ENCODE measurements at regions not wholly inside any gene's neighbourhood (a gene's known extent, or its start where the extent isn't known, plus 50 kb on each side); places are given as distances from the start of the nearest gene placed in this dataset.

- Histone ChIP-seq H3K9me3 (ENCODE audit: low read depth) (no peaks in the 10 kb centered on the region), H3K79me2 (ENCODE audit: insufficient read depth) (no peaks in the 10 kb centered on the region), H3F3A (ENCODE audit: insufficient read depth) (no peaks in the 10 kb centered on the region), H3K9ac (no peak overlapping the region), H3K4me3 (no peak overlapping the region), H3K9me2 (ENCODE audit: insufficient read depth) (no peaks in the 10 kb centered on the region), H4K20me1 (ENCODE audit: insufficient read depth) (no peaks in the 10 kb centered on the region), H3K36me3 (ENCODE audit: low read depth) (no peaks in the 10 kb centered on the region), H3K27ac (no peak overlapping the region), H3K4me2 (ENCODE audit: unreplicated experiment) (no peak overlapping the region), H2AFZ (no peak overlapping the region), H3K27me3 (replicated peaks; ENCODE audit: insufficient read depth) (no peaks in the 10 kb centered on the region), H3K4me1 (ENCODE audit: insufficient read depth) (no peaks in the 10 kb centered on the region)
- TF ChIP-seq EZH2phosphoT487 (IDR thresholded peaks at IDR 0.05; ENCODE audit: insufficient read depth, low read depth) (no peak), EZH2 (IDR thresholded peaks at IDR 0.05; ENCODE audit: insufficient read depth, poor library complexity, severe bottlenecking) (no peak)
- 7 to 10% methylated on average over 4 of the region's 4 CpGs for WGBS, 2 experiments (ENCODE audit: low coverage in 1 of 2, low lambda C conversion rate in 2 of 2, missing lambda C conversion rate in 2 of 2)
- in situ Hi-C loops (cut with MboI), result no loop called here
- DNase-seq, result no peak
Measured at GRCh38 chr4:60847614-60848013, 352.5 kb upstream of the ADGRL3 start.

GRCh38 chr4:60857130-60857753 lies 342.9 kb upstream of the ADGRL3 start:
- no peaks in the 10 kb centered on the region for H4K20me1 ChIP-seq (ENCODE audit: insufficient read depth)
- H3K9ac ChIP-seq, result no peak overlapping the region
- no peaks in the 10 kb centered on the region for H3F3A ChIP-seq (ENCODE audit: insufficient read depth)
- 11 to 15% methylated on average over 6 of the region's 6 CpGs for WGBS, 2 experiments (ENCODE audit: low coverage in 1 of 2, low lambda C conversion rate in 2 of 2, missing lambda C conversion rate in 2 of 2)
- H3K79me2 ChIP-seq (ENCODE audit: insufficient read depth), result no peaks in the 10 kb centered on the region
- no peaks in the 10 kb centered on the region for H3K4me1 ChIP-seq (ENCODE audit: insufficient read depth)
- H3K27ac ChIP-seq, result no peak overlapping the region
- no peak for DNase-seq
- no peaks in the 10 kb centered on the region for H3K27me3 ChIP-seq (replicated peaks; ENCODE audit: insufficient read depth)
- TF ChIP-seq EZH2phosphoT487 (IDR thresholded peaks at IDR 0.05; ENCODE audit: insufficient read depth, low read depth) (no peak), EZH2 (IDR thresholded peaks at IDR 0.05; ENCODE audit: insufficient read depth, poor library complexity, severe bottlenecking) (no peak)
- H2AFZ ChIP-seq, result no peak overlapping the region
- no peak overlapping the region for H3K4me3 ChIP-seq
- no peaks in the 10 kb centered on the region for H3K36me3 ChIP-seq (ENCODE audit: low read depth)
- H3K9me2 ChIP-seq (ENCODE audit: insufficient read depth), result no peaks in the 10 kb centered on the region
- no peak overlapping the region for H3K4me2 ChIP-seq (ENCODE audit: unreplicated experiment)
- H3K9me3 ChIP-seq (ENCODE audit: low read depth), result no peaks in the 10 kb centered on the region
- in situ Hi-C loops (cut with MboI), result no loop called here

GRCh38 chr4:60863442-60863841 lies 336.7 kb upstream of the ADGRL3 start:
- DNase-seq, result no peak
- Histone ChIP-seq H3K79me2 (ENCODE audit: insufficient read depth) (no peaks in the 10 kb centered on the region), H3F3A (ENCODE audit: insufficient read depth) (no peaks in the 10 kb centered on the region), H3K27ac (no peak overlapping the region), H4K20me1 (ENCODE audit: insufficient read depth) (no peaks in the 10 kb centered on the region), H3K4me3 (no peak overlapping the region), H3K4me1 (ENCODE audit: insufficient read depth) (no peaks in the 10 kb centered on the region), H3K9me2 (ENCODE audit: insufficient read depth) (no peaks in the 10 kb centered on the region), H3K4me2 (ENCODE audit: unreplicated experiment) (no peak overlapping the region), H3K27me3 (replicated peaks; ENCODE audit: insufficient read depth) (no peaks in the 10 kb centered on the region), H3K9ac (no peak overlapping the region), H3K9me3 (ENCODE audit: low read depth) (no peaks in the 10 kb centered on the region), H3K36me3 (ENCODE audit: low read depth) (no peaks in the 10 kb centered on the region), H2AFZ (no peak overlapping the region)
- 44 to 56% methylated on average over 3 of the region's 3 CpGs for WGBS, 2 experiments (ENCODE audit: low coverage in 1 of 2, low lambda C conversion rate in 2 of 2, missing lambda C conversion rate in 2 of 2)
- no peak for TF ChIP-seq EZH2phosphoT487 (IDR thresholded peaks at IDR 0.05; ENCODE audit: insufficient read depth, low read depth)
- no peak for TF ChIP-seq EZH2 (IDR thresholded peaks at IDR 0.05; ENCODE audit: insufficient read depth, poor library complexity, severe bottlenecking)
- in situ Hi-C loops (cut with MboI), result no loop called here

- H2AFZ ChIP-seq, result no peak overlapping the region
- H3F3A ChIP-seq (ENCODE audit: insufficient read depth), result no peaks in the 10 kb centered on the region
- H3K4me2 ChIP-seq (ENCODE audit: unreplicated experiment), result no peak overlapping the region
- H3K79me2 ChIP-seq (ENCODE audit: insufficient read depth), result no peaks in the 10 kb centered on the region
- TF ChIP-seq EZH2 (IDR thresholded peaks at IDR 0.05; ENCODE audit: insufficient read depth, poor library complexity, severe bottlenecking) (no peak), EZH2phosphoT487 (IDR thresholded peaks at IDR 0.05; ENCODE audit: insufficient read depth, low read depth) (no peak)
- in situ Hi-C loops (cut with MboI), result no loop called here
- no peak overlapping the region for H3K4me3 ChIP-seq
- no peaks in the 10 kb centered on the region for H3K27me3 ChIP-seq (replicated peaks; ENCODE audit: insufficient read depth)
- 6 to 9% methylated on average over 4 of the region's 4 CpGs for WGBS, 2 experiments (ENCODE audit: low coverage in 1 of 2, low lambda C conversion rate in 2 of 2, missing lambda C conversion rate in 2 of 2)
- no peaks in the 10 kb centered on the region for H3K4me1 ChIP-seq (ENCODE audit: insufficient read depth)
- H4K20me1 ChIP-seq (ENCODE audit: insufficient read depth), result no peaks in the 10 kb centered on the region
- no peaks in the 10 kb centered on the region for H3K9me2 ChIP-seq (ENCODE audit: insufficient read depth)
- no peak overlapping the region for H3K27ac ChIP-seq
- no peaks in the 10 kb centered on the region for H3K36me3 ChIP-seq (ENCODE audit: low read depth)
- no peaks in the 10 kb centered on the region for H3K9me3 ChIP-seq (ENCODE audit: low read depth)
- H3K9ac ChIP-seq, result no peak overlapping the region
- DNase-seq, result no peak
Measured at GRCh38 chr4:60865273-60865672, 334.9 kb upstream of the ADGRL3 start.

All from GM23248 (cell line).